IPS-20b (cell line): ENCODE measurements at regions not wholly inside any gene's neighbourhood (a gene's known extent, or its start where the extent isn't known, plus 50 kb on each side); places are given as distances from the start of the nearest gene placed in this dataset.
"Not testable (repeated sequence)": the region's sequence is repeated elsewhere in the genome, so short reads cannot be mapped to it uniquely, and the experiment has no call there.

Experiments used
- H3K27ac ChIP-seq: one replicate; pipeline ENCODE4 v1.5.1; 2013; ENCODE audit warnings: low read length
- H3K27me3 ChIP-seq: 2 replicates; pipeline ENCODE4 v1.6.1; 2013; ENCODE audit warnings: mild to moderate bottlenecking, low read length, inconsistent platforms; ENCODE audit not compliant: insufficient read depth
- H3K36me3 ChIP-seq: 2 replicates; pipeline ENCODE4 v1.6.1; 2013; ENCODE audit warnings: low read depth, mild to moderate bottlenecking, inconsistent platforms, low read length, moderate library complexity; ENCODE audit not compliant: insufficient read depth
- H3K4me1 ChIP-seq: 2 replicates; pipeline ENCODE4 v1.6.1; 2013; ENCODE audit warnings: mild to moderate bottlenecking, control low read depth, inconsistent platforms, low read length, moderate library complexity; ENCODE audit not compliant: insufficient read depth
- H3K4me3 ChIP-seq: 2 replicates; pipeline ENCODE4 v1.5.1; 2013; ENCODE audit warnings: mild to moderate bottlenecking, low read length, inconsistent platforms
- H3K9ac ChIP-seq: 2 replicates; pipeline ENCODE4 v1.6.1; 2013; ENCODE audit warnings: low read depth, mild to moderate bottlenecking, inconsistent platforms, low read length, moderate library complexity
- H3K9me3 ChIP-seq: 2 replicates; pipeline ENCODE4 v1.6.1; 2013; ENCODE audit warnings: mild to moderate bottlenecking, low read depth, low read length, inconsistent platforms; ENCODE audit not compliant: insufficient read depth

- H3K27me3 ChIP-seq, result no peaks in the 10 kb centered on the region
- H3K4me3 ChIP-seq, result no peak overlapping the region
- no peaks in the 10 kb centered on the region for H3K36me3 ChIP-seq
- H3K4me1 ChIP-seq, result no peaks in the 10 kb centered on the region
- H3K27ac ChIP-seq, result no peak overlapping the region
- no peak overlapping the region for H3K9ac ChIP-seq
- H3K9me3 ChIP-seq, result no peaks in the 10 kb centered on the region
Observed at GRCh38 chr17:33864758-33865229, 390.3 kb upstream of the CCL2 start.

GRCh38 chr17:33868899-33869298 is 386.2 kb upstream of the CCL2 start:
- no peaks in the 10 kb centered on the region for H3K4me1 ChIP-seq
- no peaks in the 10 kb centered on the region for H3K27me3 ChIP-seq
- H3K9me3 ChIP-seq, result no peaks in the 10 kb centered on the region
- H3K4me3 ChIP-seq, result no peak overlapping the region
- no peaks in the 10 kb centered on the region for H3K36me3 ChIP-seq
- no peak overlapping the region for H3K9ac ChIP-seq
- H3K27ac ChIP-seq, result no peak overlapping the region

DNA sequence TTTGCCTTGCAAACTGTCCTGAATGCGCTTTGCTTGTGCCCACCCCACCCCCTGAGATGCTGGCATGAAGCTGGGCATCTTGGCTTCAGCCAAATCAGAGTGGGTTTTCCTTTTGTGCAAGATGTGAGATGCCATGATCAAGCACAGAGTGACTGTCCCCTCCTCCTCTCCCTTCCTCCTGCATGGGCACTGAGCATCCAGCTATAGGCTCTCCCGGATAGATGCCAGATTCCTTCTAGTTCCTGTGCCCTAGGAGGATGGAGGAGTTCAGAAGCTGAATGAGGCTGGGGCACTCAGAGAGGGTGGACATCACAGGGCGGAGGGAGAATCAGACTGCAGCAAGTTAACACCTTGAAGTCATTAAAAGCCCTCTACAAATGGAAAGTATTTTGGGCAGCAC is 384.1 kb upstream of the CCL2 start:
- H3K27me3 ChIP-seq, result no peaks in the 10 kb centered on the region
- no peaks in the 10 kb centered on the region for H3K4me1 ChIP-seq
- no peaks in the 10 kb centered on the region for H3K36me3 ChIP-seq
- no peak overlapping the region for H3K27ac ChIP-seq
- no peak overlapping the region; the same call in 1 of the 2 replicates for H3K9ac ChIP-seq
- H3K9me3 ChIP-seq, result no peaks in the 10 kb centered on the region
- no peak overlapping the region for H3K4me3 ChIP-seq

- Histone ChIP-seq H3K4me1 (no peaks in the 10 kb centered on the region), H3K9ac (no peak overlapping the region), H3K36me3 (no peaks in the 10 kb centered on the region)
Observed at GRCh38 chr17:33871720-33872540, 383.2 kb upstream of the CCL2 start.

DNA sequence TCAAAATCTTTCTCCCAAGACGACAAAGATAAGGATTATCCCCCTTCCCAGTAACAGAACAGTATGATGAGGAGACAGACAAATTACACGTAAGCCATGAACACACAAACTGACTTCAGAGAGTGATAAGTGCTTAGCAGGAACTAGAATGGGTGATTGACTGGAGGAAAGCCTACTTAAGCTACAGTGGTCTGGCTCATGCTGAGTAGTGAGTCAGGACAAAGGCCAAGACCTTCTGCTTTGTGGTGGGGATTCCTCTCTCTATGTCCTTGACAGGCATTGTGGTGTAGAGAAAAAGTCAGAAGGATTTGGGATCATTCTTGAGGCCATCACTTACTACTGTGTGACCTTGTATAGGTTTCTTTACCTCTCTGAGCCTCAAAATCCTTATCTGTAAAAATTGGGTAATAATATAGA is 381.9 kb upstream of the CCL2 start:
- H3K27me3 ChIP-seq, result no peaks in the 10 kb centered on the region
- no peaks in the 10 kb centered on the region for H3K36me3 ChIP-seq
- H3K4me3 ChIP-seq, result no peak overlapping the region
- no peak overlapping the region for H3K9ac ChIP-seq
- H3K27ac ChIP-seq, result no peak overlapping the region
- H3K9me3 ChIP-seq, result peaks cover 6% of the 10 kb centered on the region
- no peaks in the 10 kb centered on the region for H3K4me1 ChIP-seq

More at GRCh38 chr17:33871720-33872540, 383.2 kb upstream of the CCL2 start:
- no peak overlapping the region for H3K4me3 ChIP-seq
- H3K27ac ChIP-seq, result no peak overlapping the region
- H3K27me3 ChIP-seq, result no peaks in the 10 kb centered on the region
- peaks cover 6% of the 10 kb centered on the region for H3K9me3 ChIP-seq

- Histone ChIP-seq H3K36me3 (no peaks in the 10 kb centered on the region), H3K27ac (no peak overlapping the region), H3K9me3 (peaks cover 6% of the 10 kb centered on the region), H3K27me3 (no peaks in the 10 kb centered on the region), H3K4me3 (no peak overlapping the region), H3K4me1 (no peaks in the 10 kb centered on the region), H3K9ac (no peak overlapping the region)
Observed at GRCh38 chr17:33874617-33875060, 380.4 kb upstream of the CCL2 start.

DNA sequence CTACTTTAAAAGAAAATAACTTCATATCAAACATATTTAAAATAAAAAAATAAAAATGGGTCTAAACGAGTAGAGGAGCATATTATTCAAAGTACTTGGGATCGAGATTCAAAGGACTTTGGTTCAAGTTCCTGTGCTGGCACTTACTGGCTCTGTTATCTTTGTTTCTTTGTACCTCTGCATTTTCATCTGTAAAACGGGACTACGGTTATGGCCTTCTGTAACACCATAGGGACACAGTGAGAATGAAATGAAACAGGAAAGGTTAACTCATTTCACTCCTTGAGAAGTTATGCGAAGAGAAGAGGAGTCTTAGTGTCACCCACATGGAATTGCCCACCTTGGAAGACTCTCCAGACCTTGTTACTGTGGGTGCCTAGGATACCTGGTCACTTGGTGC is 379.1 kb upstream of the CCL2 start:
- Histone ChIP-seq H3K9me3 (peaks cover 6% of the 10 kb centered on the region), H3K4me3 (no peak overlapping the region), H3K9ac (no peak overlapping the region), H3K27ac (no peak overlapping the region), H3K4me1 (no peaks in the 10 kb centered on the region), H3K27me3 (no peaks in the 10 kb centered on the region), H3K36me3 (no peaks in the 10 kb centered on the region)

- not testable (repeated sequence) for H3K36me3 ChIP-seq, H3K27ac ChIP-seq, H3K9me3 ChIP-seq, H3K4me3 ChIP-seq, H3K4me1 ChIP-seq, H3K27me3 ChIP-seq, H3K9ac ChIP-seq
Observed at GRCh38 chr17:33882273-33882672, 372.8 kb upstream of the CCL2 start.

DNA sequence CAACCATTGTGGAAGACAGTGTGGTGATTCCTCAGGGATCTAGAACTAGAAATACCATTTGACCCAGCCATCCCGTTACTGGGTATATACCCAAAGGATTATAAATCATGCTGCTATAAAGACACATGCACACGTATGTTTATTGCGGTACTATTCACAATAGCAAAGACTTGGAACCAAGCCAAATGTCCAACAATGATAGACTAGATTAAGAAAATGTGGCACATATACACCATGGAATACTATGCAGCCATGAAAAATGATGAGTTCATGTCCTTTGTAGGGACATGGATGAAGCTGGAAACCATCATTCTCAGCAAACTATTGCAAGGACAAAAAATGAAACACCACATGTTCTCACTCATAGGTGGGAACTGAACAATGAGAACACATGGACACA is 372.4 kb upstream of the CCL2 start:
- not testable (repeated sequence) for H3K36me3 ChIP-seq, H3K9ac ChIP-seq, H3K27me3 ChIP-seq, H3K27ac ChIP-seq, H3K4me3 ChIP-seq, H3K9me3 ChIP-seq, H3K4me1 ChIP-seq

GRCh38 chr17:33888455-33888854 is 366.6 kb upstream of the CCL2 start:
- H3K4me3 ChIP-seq, result no peak overlapping the region
- no peaks in the 10 kb centered on the region for H3K36me3 ChIP-seq
- H3K9ac ChIP-seq, result no peak overlapping the region
- H3K4me1 ChIP-seq, result peaks cover 6% of the 10 kb centered on the region; the same call in 1 of the 2 replicates
- no peak overlapping the region for H3K27ac ChIP-seq
- no peaks in the 10 kb centered on the region for H3K27me3 ChIP-seq
- H3K9me3 ChIP-seq, result no peaks in the 10 kb centered on the region

GRCh38 chr17:33889040-33889439 is 366.0 kb upstream of the CCL2 start:
- Histone ChIP-seq H3K36me3 (no peaks in the 10 kb centered on the region), H3K4me3 (no peak overlapping the region), H3K4me1 (peaks cover 6% of the 10 kb centered on the region; the same call in 1 of the 2 replicates), H3K27me3 (no peaks in the 10 kb centered on the region), H3K27ac (no peak overlapping the region), H3K9me3 (no peaks in the 10 kb centered on the region), H3K9ac (no peak overlapping the region)

- Histone ChIP-seq H3K4me1 (peaks cover 6% of the 10 kb centered on the region; the same call in 1 of the 2 replicates), H3K4me3 (no peak overlapping the region), H3K36me3 (no peaks in the 10 kb centered on the region), H3K27me3 (no peaks in the 10 kb centered on the region), H3K9me3 (no peaks in the 10 kb centered on the region), H3K9ac (no peak overlapping the region), H3K27ac (no peak overlapping the region)
Observed at GRCh38 chr17:33889766-33890165, 365.3 kb upstream of the CCL2 start.
